Fibroblast of lung (primary cell): ENCODE measurements at regions not wholly inside any gene's neighbourhood (a gene's known extent, or its start where the extent isn't known, plus 50 kb on each side); places are given as distances from the start of the nearest gene placed in this dataset.
A peak's percentile ranks its signal among the peaks of the same experiment; 100 is the strongest.

Source experiments
- DNase-seq, 2 donors: peaks; one replicate each; pipeline versions ENCODE4 v3.0.0 to v3.0.0-alpha.2; 2010; ENCODE audit warnings: low read depth in 2 of 2
- H2AFZ ChIP-seq: 2 replicates; pipeline ENCODE4 v1.5.1; 2012; ENCODE audit warnings: low read length, control low read depth, inconsistent platforms
- H3K27ac ChIP-seq: 2 replicates; pipeline ENCODE4 v1.5.1; 2011; ENCODE audit warnings: low read length, control low read depth; ENCODE audit not compliant: insufficient read depth
- H3K27me3 ChIP-seq: 2 replicates; pipeline ENCODE4 v1.5.1; 2011; ENCODE audit warnings: mild to moderate bottlenecking, low read length; ENCODE audit not compliant: control insufficient read depth, insufficient read depth
- H3K36me3 ChIP-seq: 2 replicates; pipeline ENCODE4 v1.5.1; 2011; ENCODE audit warnings: low read length; ENCODE audit not compliant: control insufficient read depth, insufficient read depth
- H3K4me1 ChIP-seq: 2 replicates; pipeline ENCODE4 v1.5.1; 2011; ENCODE audit warnings: low read length; ENCODE audit not compliant: control insufficient read depth, insufficient read depth; ENCODE audit errors: extremely low read depth
- H3K4me2 ChIP-seq: 2 replicates; pipeline ENCODE4 v1.5.1; 2011; ENCODE audit warnings: low read length, control low read depth; ENCODE audit not compliant: insufficient read depth; ENCODE audit errors: extremely low read depth
- H3K4me3 ChIP-seq, 4 experiments: fragments of 200-600 bp in 1 of 4; sonication (generic) in 1 of 4; replicated peaks in 1 of 4; 2 replicates each; pipeline ENCODE4 v1.5.1; 2011 to 2016; ENCODE audit warnings: low read length in 4 of 4, low read depth in 3 of 4, mild to moderate bottlenecking in 3 of 4, control low read depth in 2 of 4, inconsistent platforms in 1 of 4, mixed read lengths in 1 of 4; ENCODE audit not compliant: insufficient read depth in 1 of 4; ENCODE audit errors: control extremely low read depth in 1 of 4
- H3K79me2 ChIP-seq: 2 replicates; pipeline ENCODE4 v1.5.1; 2012; ENCODE audit warnings: mild to moderate bottlenecking, low read length, inconsistent platforms; ENCODE audit not compliant: control insufficient read depth, insufficient read depth
- H3K9ac ChIP-seq: 2 replicates; pipeline ENCODE4 v1.5.1; 2011; ENCODE audit warnings: mild to moderate bottlenecking, low read length, control low read depth; ENCODE audit not compliant: insufficient read depth
- H3K9me3 ChIP-seq: 2 replicates; pipeline ENCODE4 v1.5.1; 2012; ENCODE audit warnings: low read depth, low read length; ENCODE audit not compliant: control insufficient read depth, insufficient read depth
- H4K20me1 ChIP-seq: 2 replicates; pipeline ENCODE4 v1.5.1; 2011; ENCODE audit warnings: low read length; ENCODE audit not compliant: control insufficient read depth, insufficient read depth; ENCODE audit errors: extremely low read depth
- CTCF ChIP-seq, 2 donors: IDR thresholded peaks in 1 of 2; conservative IDR thresholded peaks in 1 of 2; 1 replicate in 1 of 2; 2 replicates in 1 of 2; pipeline ENCODE4 v1.5.1; 2011 to 2012; ENCODE audit warnings: low read length in 2 of 2, control low read depth in 1 of 2, inconsistent platforms in 1 of 2, low read depth in 1 of 2, mild to moderate bottlenecking in 1 of 2
- EZH2 ChIP-seq: IDR thresholded peaks from 2 replicates; pipeline ENCODE4 v1.5.1; 2012; ENCODE audit warnings: low read length, control low read depth, mild to moderate bottlenecking; ENCODE audit errors: missing control alignments

GRCh38 chr9:21741151-21741550, 61.3 kb upstream of the MTAP start:
- H2AFZ ChIP-seq: no peak overlapping the region
- H3K4me2 ChIP-seq: no peak overlapping the region
- H3K27ac ChIP-seq: no peak overlapping the region
- no peaks in the 10 kb centered on the region for H3K27me3 ChIP-seq
- H4K20me1 ChIP-seq: no peaks in the 10 kb centered on the region
- H3K9me3 ChIP-seq: no peaks in the 10 kb centered on the region
- H3K79me2 ChIP-seq: no peaks in the 10 kb centered on the region
- H3K4me1 ChIP-seq: no peaks in the 10 kb centered on the region
- no peak overlapping the region for H3K4me3 ChIP-seq
- no peaks in the 10 kb centered on the region for H3K36me3 ChIP-seq
- H3K9ac ChIP-seq: no peak overlapping the region
- TF ChIP-seq EZH2: no peak
- TF ChIP-seq CTCF (conservative IDR thresholded peaks at IDR 0.05 in 1 of 2, IDR thresholded peaks at IDR 0.05 in 1 of 2; ENCODE audit: low read depth in 1 of 2, low read length in 2 of 2): no peak
- peak in 1 of 2 donors; percentile 70 for DNase-seq

- Histone ChIP-seq H2AFZ (no peak overlapping the region), H3K27me3 (no peaks in the 10 kb centered on the region), H3K4me2 (no peak overlapping the region), H3K4me3 (no peak overlapping the region), H3K4me1 (no peaks in the 10 kb centered on the region), H3K9me3 (no peaks in the 10 kb centered on the region), H3K27ac (no peak overlapping the region), H3K9ac (no peak overlapping the region), H3K79me2 (no peaks in the 10 kb centered on the region), H3K36me3 (no peaks in the 10 kb centered on the region), H4K20me1 (no peaks in the 10 kb centered on the region)
- TF ChIP-seq EZH2: no peak
- TF ChIP-seq CTCF (conservative IDR thresholded peaks at IDR 0.05 in 1 of 2, IDR thresholded peaks at IDR 0.05 in 1 of 2; ENCODE audit: low read depth in 1 of 2, low read length in 2 of 2): no peak
- no peak for DNase-seq
Observed at GRCh38 chr9:21744320-21744719, 58.1 kb upstream of the MTAP start.

- peak; percentile 14 to 79 for DNase-seq
- no peak overlapping the region for H3K4me2 ChIP-seq
- H3K27ac ChIP-seq: no peak overlapping the region
- H3K79me2 ChIP-seq: no peaks in the 10 kb centered on the region
- TF ChIP-seq EZH2: no peak
- no peak for TF ChIP-seq CTCF (conservative IDR thresholded peaks at IDR 0.05 in 1 of 2, IDR thresholded peaks at IDR 0.05 in 1 of 2; ENCODE audit: low read depth in 1 of 2, low read length in 2 of 2)
- no peaks in the 10 kb centered on the region for H4K20me1 ChIP-seq
- H3K27me3 ChIP-seq: no peaks in the 10 kb centered on the region
- no peaks in the 10 kb centered on the region for H3K4me1 ChIP-seq
- no peak overlapping the region for H2AFZ ChIP-seq
- H3K4me3 ChIP-seq: no peak overlapping the region
- H3K36me3 ChIP-seq: no peaks in the 10 kb centered on the region
- H3K9me3 ChIP-seq: no peaks in the 10 kb centered on the region
- no peak overlapping the region for H3K9ac ChIP-seq
Observed at GRCh38 chr9:21744841-21745240, 57.6 kb upstream of the MTAP start.
